Neural cell (in vitro differentiated cells): ENCODE measurements at regions not wholly inside any gene's neighbourhood (a gene's known extent, or its start where the extent isn't known, plus 50 kb on each side); places are given as distances from the start of the nearest gene placed in this dataset.

Experiments used
- H2AFZ ChIP-seq: fragments of 200-600, 300-800 bp; sonication (generic), shearing (Covaris generic); 2 replicates; pipeline ENCODE4 v1.6.0; 2014; ENCODE audit warnings: low read depth, mild to moderate bottlenecking, antibody characterized with exemption, low read length, moderate library complexity
- H3F3A ChIP-seq: fragments of 200-600 bp; shearing (Covaris generic); 2 replicates; pipeline ENCODE4 v1.6.1; 2016; ENCODE audit warnings: mild to moderate bottlenecking, moderate library complexity, mixed read lengths, antibody characterized with exemption, low read length; ENCODE audit not compliant: insufficient read depth, poor library complexity, severe bottlenecking
- H3K27ac ChIP-seq: fragments of 200-600, 300-800 bp; sonication (generic), shearing (Covaris generic); 2 replicates; pipeline ENCODE4 v1.5.1; 2014; ENCODE audit warnings: mild to moderate bottlenecking, low read length, moderate library complexity
- H3K27me3 ChIP-seq: fragments of 300-800, 200-600 bp; sonication (generic), shearing (Covaris generic); 2 replicates; pipeline ENCODE4 v1.6.0; 2014; ENCODE audit warnings: mild to moderate bottlenecking, low read depth, low read length, moderate library complexity; ENCODE audit not compliant: insufficient read depth
- H3K36me3 ChIP-seq: fragments of 300-800, 200-600 bp; sonication (generic), shearing (Covaris generic); 2 replicates; pipeline ENCODE4 v1.5.1; 2014; ENCODE audit warnings: mild to moderate bottlenecking, antibody characterized with exemption, low read length, moderate library complexity; ENCODE audit not compliant: insufficient read depth
- H3K4me2 ChIP-seq: fragments of 300-800, 200-600 bp; sonication (generic), shearing (Covaris generic); 2 replicates; pipeline ENCODE4 v1.6.0; 2014; ENCODE audit warnings: mild to moderate bottlenecking, low read length
- H3K4me3 ChIP-seq: fragments of 300-800, 200-600 bp; sonication (generic), shearing (Covaris generic); 2 replicates; pipeline ENCODE4 v1.5.1; 2014; ENCODE audit warnings: mild to moderate bottlenecking, low read length, moderate library complexity
- H3K79me2 ChIP-seq: fragments of 200-600 bp; shearing (Covaris generic); replicated peaks from 2 replicates; pipeline ENCODE4 v1.6.0; 2014; ENCODE audit warnings: mild to moderate bottlenecking, low read length, moderate library complexity; ENCODE audit not compliant: insufficient read depth
- H3K9ac ChIP-seq: fragments of 300-800, 200-600 bp; sonication (generic), shearing (Covaris generic); 2 replicates; pipeline ENCODE4 v1.6.1; 2016; ENCODE audit warnings: mild to moderate bottlenecking, low read length, mixed read lengths
- H3K9me2 ChIP-seq: fragments of 200-600 bp; shearing (Covaris generic); 2 replicates; pipeline ENCODE4 v1.6.1; 2016; ENCODE audit warnings: mild to moderate bottlenecking, low read length, mixed read lengths; ENCODE audit not compliant: insufficient read depth
- H3K9me3 ChIP-seq: fragments of 200-600, 300-800 bp; sonication (generic), shearing (Covaris generic); 2 replicates; pipeline ENCODE4 v1.6.1; 2016; ENCODE audit warnings: mild to moderate bottlenecking, mixed run types, low read length, moderate library complexity, mixed read lengths
- H4K20me1 ChIP-seq: fragments of 200-600 bp; shearing (Covaris generic); 2 replicates; pipeline ENCODE4 v1.6.1; 2016; ENCODE audit warnings: mild to moderate bottlenecking, mixed run types; ENCODE audit not compliant: insufficient read depth
- CTCF ChIP-seq: fragments of 450-650 bp; IDR thresholded peaks from 2 replicates; pipeline ENCODE4 v1.5.1; 2014; ENCODE audit warnings: antibody characterized with exemption, mild to moderate bottlenecking, moderate library complexity; ENCODE audit not compliant: poor library complexity, severe bottlenecking
- EP300 ChIP-seq: fragments of 450-650 bp; conservative IDR thresholded peaks from 2 replicates; pipeline ENCODE4 v1.6.1; 2014; ENCODE audit warnings: antibody characterized with exemption, mild to moderate bottlenecking, moderate library complexity; ENCODE audit not compliant: poor library complexity, severe bottlenecking
- EZH2 ChIP-seq: fragments of 200-600, 300-800 bp; shearing (Covaris generic), sonication (generic); IDR thresholded peaks from 2 replicates; pipeline ENCODE4 v1.6.1; 2014; ENCODE audit warnings: antibody characterized with exemption, low read length, borderline replicate concordance, mild to moderate bottlenecking; ENCODE audit not compliant: insufficient read depth, poor library complexity, severe bottlenecking
- MXI1 ChIP-seq: fragments of 450-650 bp; conservative IDR thresholded peaks from 2 replicates; pipeline ENCODE4 v1.6.1; 2014; ENCODE audit warnings: antibody characterized with exemption, mild to moderate bottlenecking; ENCODE audit not compliant: poor library complexity, severe bottlenecking
- POLR2AphosphoS5 ChIP-seq: IDR thresholded peaks from 2 replicates; pipeline ENCODE4 v1.6.1; 2012
- RAD21 ChIP-seq: fragments of 450-650 bp; conservative IDR thresholded peaks from 2 replicates; pipeline ENCODE4 v1.6.1; 2014; ENCODE audit warnings: antibody characterized with exemption, mild to moderate bottlenecking, moderate library complexity
- REST ChIP-seq: IDR thresholded peaks from 2 replicates; pipeline ENCODE4 v1.6.1; 2012; ENCODE audit warnings: borderline replicate concordance
- SMC3 ChIP-seq: fragments of 450-650 bp; conservative IDR thresholded peaks from 2 replicates; pipeline ENCODE4 v1.6.1; 2014; ENCODE audit warnings: antibody characterized with exemption, mild to moderate bottlenecking, moderate library complexity; ENCODE audit not compliant: poor library complexity
- TAF1 ChIP-seq: IDR thresholded peaks from 2 replicates; pipeline ENCODE4 v1.6.1; 2012; ENCODE audit warnings: low read depth

DNA sequence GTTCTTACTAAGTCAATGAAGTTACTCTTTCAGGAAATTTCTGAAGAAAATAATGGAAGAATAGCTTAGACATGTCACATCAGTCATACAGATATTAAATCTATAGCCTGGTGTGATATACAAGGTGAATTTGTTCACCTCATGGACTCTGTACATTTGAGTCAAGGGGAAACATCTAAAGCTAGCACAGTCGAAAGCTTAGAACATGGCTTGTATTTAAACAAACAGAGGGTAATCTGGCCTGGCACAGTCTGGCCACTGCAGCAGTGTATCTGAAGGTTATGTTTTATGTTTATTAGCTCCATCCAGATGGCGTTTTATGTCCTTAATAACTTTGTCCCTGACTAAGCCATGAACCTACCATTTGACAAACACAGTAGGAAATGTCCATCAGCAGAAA lies 817.3 kb downstream of the SATB2 start:
- no peaks in the 10 kb centered on the region for H3F3A ChIP-seq
- H3K4me2 ChIP-seq = no peak overlapping the region
- no peaks in the 10 kb centered on the region for H3K9me3 ChIP-seq
- no peak overlapping the region for H2AFZ ChIP-seq
- no peak overlapping the region for H3K27ac ChIP-seq
- H4K20me1 ChIP-seq = no peaks in the 10 kb centered on the region
- H3K9ac ChIP-seq = no peak overlapping the region
- TF ChIP-seq POLR2AphosphoS5 (no peak), REST (no peak), MXI1 (no peak), EZH2 (no peak), EP300 (no peak), TAF1 (no peak), RAD21 (no peak), CTCF (no peak), SMC3 (no peak)
- H3K36me3 ChIP-seq = no peaks in the 10 kb centered on the region
- no peaks in the 10 kb centered on the region for H3K27me3 ChIP-seq
- no peak overlapping the region for H3K4me3 ChIP-seq
- H3K79me2 ChIP-seq = no peaks in the 10 kb centered on the region
- H3K9me2 ChIP-seq = no peaks in the 10 kb centered on the region

GRCh38 chr2:198639580-198639979 lies 818.2 kb downstream of the SATB2 start:
- TF ChIP-seq EP300 (no peak), POLR2AphosphoS5 (no peak), CTCF (no peak), REST (no peak), RAD21 (no peak), EZH2 (no peak), TAF1 (no peak), MXI1 (no peak)

More at GRCh38 chr2:198639580-198639979, 818.2 kb downstream of the SATB2 start:
- Histone ChIP-seq H3K4me3 (no peak overlapping the region), H3K79me2 (no peaks in the 10 kb centered on the region), H3K9me3 (no peaks in the 10 kb centered on the region), H3K36me3 (no peaks in the 10 kb centered on the region), H3K4me2 (no peak overlapping the region), H3K9me2 (no peaks in the 10 kb centered on the region), H3K27me3 (no peaks in the 10 kb centered on the region), H3F3A (no peaks in the 10 kb centered on the region), H4K20me1 (no peaks in the 10 kb centered on the region), H3K9ac (no peak overlapping the region), H3K27ac (no peak overlapping the region), H2AFZ (no peak overlapping the region)
